ENCODE measurements at regions not wholly inside any gene's neighbourhood (a gene's known extent, or its start where the extent isn't known, plus 50 kb on each side); places are given as distances from the start of the nearest gene placed in this dataset.

GRCh38 chr7:45417268-45417667, 156.9 kb upstream of the ADCY1 start:
- no peak for ATAC-seq
- no peak for TF ChIP-seq ESRRG (CRISPR knock-in tag; IDR thresholded peaks at IDR 0.05)
- TF ChIP-seq ZFP3 (CRISPR knock-in tag; IDR thresholded peaks at IDR 0.05), result no peak
- no peak for TF ChIP-seq CSRNP3 (CRISPR knock-in tag; IDR thresholded peaks at IDR 0.05)
- TF ChIP-seq ZNF8 (CRISPR knock-in tag; IDR thresholded peaks at IDR 0.05), result no peak
- TF ChIP-seq POU6F1 (CRISPR knock-in tag; IDR thresholded peaks at IDR 0.05; ENCODE audit: borderline replicate concordance, low read depth), result no peak
- TF ChIP-seq PPARA (CRISPR knock-in tag; IDR thresholded peaks at IDR 0.05; ENCODE audit: borderline replicate concordance), result no peak
- no peak for TF ChIP-seq PATZ1 (CRISPR knock-in tag; IDR thresholded peaks at IDR 0.05; ENCODE audit: borderline replicate concordance)
- no peak for TF ChIP-seq CSDC2 (CRISPR knock-in tag; IDR thresholded peaks at IDR 0.05)
- no peak for TF ChIP-seq ARNTL (CRISPR knock-in tag; IDR thresholded peaks at IDR 0.05; ENCODE audit: borderline replicate concordance, low read depth)
- TF ChIP-seq OSR1 (CRISPR knock-in tag; IDR thresholded peaks at IDR 0.05), result no peak
- TF ChIP-seq RARB (CRISPR knock-in tag; IDR thresholded peaks at IDR 0.05), result no peak

GRCh38 chr7:45417735-45418134, 156.4 kb upstream of the ADCY1 start:
- no peak for TF ChIP-seq PPARA (CRISPR knock-in tag; IDR thresholded peaks at IDR 0.05; ENCODE audit: borderline replicate concordance)
- TF ChIP-seq ZNF8 (CRISPR knock-in tag; IDR thresholded peaks at IDR 0.05), result no peak
- no peak for TF ChIP-seq ISL1 (CRISPR knock-in tag; IDR thresholded peaks at IDR 0.05)
- TF ChIP-seq ESRRG (CRISPR knock-in tag; IDR thresholded peaks at IDR 0.05), result no peak
- no peak for TF ChIP-seq CREB5 (CRISPR knock-in tag; IDR thresholded peaks at IDR 0.05; ENCODE audit: low read depth)
- no peak for TF ChIP-seq CSDC2 (CRISPR knock-in tag; IDR thresholded peaks at IDR 0.05)
- no peak for TF ChIP-seq TOX (CRISPR knock-in tag; IDR thresholded peaks at IDR 0.05; ENCODE audit: borderline replicate concordance)
- no peak for TF ChIP-seq ZFP3 (CRISPR knock-in tag; IDR thresholded peaks at IDR 0.05)
- no peak for TF ChIP-seq SNAI2 (CRISPR knock-in tag; IDR thresholded peaks at IDR 0.05)
- TF ChIP-seq TSHZ2 (CRISPR knock-in tag; IDR thresholded peaks at IDR 0.05), result no peak
- no peak for TF ChIP-seq ARNTL (CRISPR knock-in tag; IDR thresholded peaks at IDR 0.05; ENCODE audit: borderline replicate concordance, low read depth)
- TF ChIP-seq CSRNP3 (CRISPR knock-in tag; IDR thresholded peaks at IDR 0.05), result no peak
- no peak for TF ChIP-seq TCF4 (CRISPR knock-in tag; IDR thresholded peaks at IDR 0.05; ENCODE audit: borderline replicate concordance)
- TF ChIP-seq BACH2 (CRISPR knock-in tag; IDR thresholded peaks at IDR 0.05; ENCODE audit: borderline replicate concordance), result no peak
- no peak for TF ChIP-seq GLIS3 (CRISPR knock-in tag; IDR thresholded peaks at IDR 0.05)
- no peak for TF ChIP-seq ZC3H10 (CRISPR knock-in tag; IDR thresholded peaks at IDR 0.05)
- no peak for TF ChIP-seq ZNF565 (CRISPR knock-in tag; conservative IDR thresholded peaks at IDR 0.05; ENCODE audit: low read depth)
- TF ChIP-seq ZNF70 (CRISPR knock-in tag; IDR thresholded peaks at IDR 0.05), result no peak
- no peak for ATAC-seq

Data from SK-N-SH treated with all-trans-retinoic acid at 6 μM for 48 hours (cell line).